NCI-H2081 (cell line): ENCODE measurements at regions not wholly inside any gene's neighbourhood (a gene's known extent, or its start where the extent isn't known, plus 50 kb on each side); places are given as distances from the start of the nearest gene placed in this dataset.

ENCODE experiments used
- DNase-seq, 2 experiments: peaks; one replicate each; lab custom pipeline; 2025; lab: John Stamatoyannopoulos, UW

GRCh38 chr14:22452330-22452729 is 136.7 kb downstream of the DAD1 start:
- DNase-seq: no peak

DNA sequence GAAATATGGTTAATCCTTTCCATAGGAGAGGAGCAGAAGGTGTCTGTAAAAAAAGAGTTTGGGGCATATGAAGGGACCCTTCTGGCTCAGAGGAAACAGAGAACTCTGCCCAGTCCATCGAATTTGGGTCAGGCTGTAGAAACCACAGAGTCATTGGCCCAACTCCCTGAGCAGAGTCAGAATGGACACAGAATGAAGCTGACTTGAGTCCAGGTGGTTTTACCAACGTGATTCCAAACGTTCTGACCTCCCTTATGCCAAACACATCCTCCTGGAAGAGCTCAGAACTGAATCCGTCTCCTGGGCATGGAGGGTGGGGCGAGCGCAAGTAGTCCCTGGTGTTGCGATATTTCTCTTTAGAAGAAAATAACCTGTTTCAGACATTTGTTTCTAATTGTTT is 138.8 kb downstream of the DAD1 start:
- DNase-seq: no peak

DNA sequence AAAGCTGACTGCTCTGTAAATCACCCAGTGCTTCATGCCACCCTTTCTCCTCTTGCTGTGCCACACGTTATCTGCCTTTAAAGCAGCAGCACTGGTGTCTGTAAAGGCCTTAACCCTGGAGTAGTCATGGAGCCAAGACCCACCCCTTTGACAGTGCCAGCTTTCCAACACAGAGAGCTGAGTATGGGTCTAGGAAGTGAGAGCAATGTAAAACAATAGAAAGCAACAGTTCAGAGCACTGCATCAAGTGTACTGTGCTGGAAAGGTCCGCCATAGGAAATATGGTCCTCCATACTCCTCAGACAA is 139.5 kb downstream of the DAD1 start:
- no peak for DNase-seq

DNA sequence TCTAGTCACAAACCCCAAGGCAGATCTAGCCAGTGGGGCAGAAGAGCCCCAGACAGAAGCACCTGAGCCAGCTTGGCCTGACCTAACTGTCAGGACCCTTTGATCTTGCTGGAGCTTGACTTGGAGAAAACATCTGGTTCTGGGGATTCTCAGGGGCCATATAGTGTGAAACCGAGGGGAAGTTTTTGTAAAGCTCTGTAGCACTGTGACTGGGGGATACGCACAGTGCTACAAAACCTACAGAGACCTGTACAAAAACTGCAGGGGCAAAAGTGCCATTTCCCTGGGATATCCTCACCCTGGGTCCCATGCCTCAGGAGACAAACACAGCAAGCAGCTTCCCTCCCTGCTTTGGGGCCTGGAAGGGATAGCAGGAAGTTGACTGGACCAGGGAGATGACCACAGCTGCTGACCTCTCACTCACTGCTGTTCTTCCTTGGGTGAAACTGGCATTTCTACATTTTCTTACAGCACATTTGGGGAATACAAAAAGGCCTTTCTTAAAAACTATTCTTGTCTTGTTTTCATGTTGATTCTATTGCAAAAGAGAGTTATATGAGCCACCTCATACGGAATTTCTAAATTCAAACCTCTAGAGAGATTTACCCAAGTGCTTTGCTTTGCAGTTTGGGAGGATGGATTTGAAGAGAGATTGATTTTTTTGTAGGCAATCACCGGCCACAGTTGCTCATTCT is 140.0 kb downstream of the DAD1 start:
- no peak for DNase-seq

GRCh38 chr14:22448035-22448904 is 140.8 kb downstream of the DAD1 start:
- DNase-seq: no peak

GRCh38 chr14:22438742-22439141 is 150.3 kb downstream of the DAD1 start:
- DNase-seq: no peak

GRCh38 chr14:22434901-22435550 is 154.0 kb downstream of the DAD1 start:
- no peak for DNase-seq

- DNase-seq: no peak
Observed at GRCh38 chr14:22434030-22434429, 155.0 kb downstream of the DAD1 start.

DNA sequence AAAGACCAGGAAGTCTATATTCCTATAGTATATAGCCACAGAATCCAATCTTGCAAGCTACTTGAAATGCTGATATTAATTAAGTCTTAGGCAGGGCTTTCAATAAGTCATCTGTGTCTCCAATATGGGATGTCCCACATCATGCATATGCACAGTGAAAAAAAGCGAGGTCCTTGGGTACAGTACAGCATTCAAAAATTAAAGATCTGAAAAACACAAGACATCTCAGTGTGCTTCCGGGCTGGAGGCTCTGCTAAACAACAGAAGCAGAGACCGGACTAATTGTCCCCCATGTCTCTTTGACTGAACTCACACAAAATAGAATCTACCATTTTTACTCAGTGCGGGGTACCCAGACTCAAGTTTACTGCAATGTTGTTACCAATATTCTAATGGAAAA is 156.0 kb downstream of the DAD1 start:
- no peak for DNase-seq

DNA sequence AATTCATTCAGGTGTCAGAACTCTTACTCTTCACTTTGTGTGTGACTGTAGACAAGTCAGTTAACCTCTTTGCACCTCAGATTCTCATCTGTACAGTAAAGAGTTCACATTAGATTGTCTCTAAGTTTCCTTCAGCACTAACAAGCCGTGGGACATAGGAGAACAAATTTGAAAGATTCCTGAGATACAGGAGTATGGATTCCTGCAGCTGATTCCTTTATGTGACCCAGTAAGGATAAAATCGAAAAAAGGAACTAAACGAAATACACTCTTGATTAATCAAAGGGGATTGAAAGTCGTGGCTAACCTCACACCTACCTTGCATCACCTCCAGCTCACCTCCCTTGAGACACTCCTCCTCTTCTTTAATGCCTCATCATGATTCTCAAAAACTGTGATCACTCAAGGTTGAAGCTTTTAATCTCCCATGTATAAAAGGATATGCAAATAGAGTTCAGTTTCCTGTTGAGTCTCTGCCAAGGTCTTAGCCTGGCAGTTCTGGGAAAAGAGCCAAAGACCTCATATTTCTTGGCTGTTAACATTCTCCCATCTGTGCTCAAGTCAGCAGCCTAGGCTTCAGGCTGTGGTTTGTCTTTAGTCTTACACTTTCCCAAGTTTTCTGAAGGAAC is 156.6 kb downstream of the DAD1 start:
- DNase-seq: no peak

DNA sequence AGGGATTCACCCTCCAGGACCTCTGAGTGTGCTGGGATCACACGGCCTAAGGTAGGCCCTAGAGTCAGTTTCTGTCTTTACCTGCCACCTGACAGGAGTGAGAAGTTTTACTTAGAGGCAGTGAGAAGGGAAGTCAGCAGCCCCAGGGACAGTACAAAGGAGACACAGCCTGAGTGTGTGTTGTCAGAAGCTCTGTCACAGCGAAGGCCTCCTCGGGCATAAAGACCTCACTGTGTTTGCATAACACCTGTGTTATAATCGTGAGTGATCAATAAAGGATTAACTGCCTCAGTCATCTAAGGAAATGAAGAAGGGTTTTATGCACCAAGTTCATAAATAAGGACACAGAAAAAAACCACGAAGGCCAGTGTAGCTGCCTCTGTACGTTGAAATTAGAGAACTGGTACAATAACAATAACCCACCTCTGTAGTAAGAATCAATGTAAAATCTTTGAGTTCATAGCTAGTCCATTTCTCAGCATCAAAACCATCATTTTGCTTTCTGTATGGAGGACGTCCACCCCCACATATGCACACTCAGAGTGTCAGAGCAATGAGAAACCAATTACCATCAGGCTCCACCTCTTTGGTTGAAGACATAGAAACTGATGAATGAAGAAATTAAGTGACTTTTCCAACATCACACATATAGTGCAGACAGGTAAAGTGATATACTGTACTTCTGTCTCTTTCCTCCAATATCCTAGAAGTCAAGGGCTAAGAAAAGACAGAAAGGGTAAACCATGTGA is 159.3 kb downstream of the DAD1 start:
- DNase-seq: no peak

GRCh38 chr14:22428700-22429291 is 160.2 kb downstream of the DAD1 start:
- DNase-seq: no peak

DNA sequence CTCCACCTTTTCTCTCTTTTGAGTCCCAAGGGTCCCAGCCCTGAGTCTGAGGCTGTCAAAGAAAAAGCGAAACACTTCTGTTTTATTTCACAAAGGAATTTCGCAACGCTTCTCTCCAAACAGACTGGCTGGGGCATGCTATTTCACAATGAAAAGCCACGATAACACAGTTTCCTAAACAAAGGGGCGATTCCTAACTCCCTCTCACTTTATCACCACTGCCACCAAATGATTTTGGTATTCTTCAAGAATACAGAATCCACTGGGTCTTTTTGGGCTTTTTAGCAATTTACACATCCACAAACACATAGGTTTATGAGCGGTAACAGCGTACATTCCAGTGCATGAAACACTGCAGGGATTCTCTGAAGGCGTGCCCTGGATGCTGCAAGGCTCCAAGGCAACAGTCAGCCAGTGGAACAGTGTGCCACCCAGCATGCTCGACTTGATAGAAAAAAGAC is 161.2 kb downstream of the DAD1 start:
- DNase-seq: no peak

GRCh38 chr14:22426711-22427110 is 162.3 kb downstream of the DAD1 start:
- DNase-seq: no peak

- DNase-seq: no peak
Observed at GRCh38 chr14:22423958-22424357, 165.1 kb downstream of the DAD1 start.

- DNase-seq: no peak
Observed at GRCh38 chr14:22422238-22422637, 166.8 kb downstream of the DAD1 start.

DNA sequence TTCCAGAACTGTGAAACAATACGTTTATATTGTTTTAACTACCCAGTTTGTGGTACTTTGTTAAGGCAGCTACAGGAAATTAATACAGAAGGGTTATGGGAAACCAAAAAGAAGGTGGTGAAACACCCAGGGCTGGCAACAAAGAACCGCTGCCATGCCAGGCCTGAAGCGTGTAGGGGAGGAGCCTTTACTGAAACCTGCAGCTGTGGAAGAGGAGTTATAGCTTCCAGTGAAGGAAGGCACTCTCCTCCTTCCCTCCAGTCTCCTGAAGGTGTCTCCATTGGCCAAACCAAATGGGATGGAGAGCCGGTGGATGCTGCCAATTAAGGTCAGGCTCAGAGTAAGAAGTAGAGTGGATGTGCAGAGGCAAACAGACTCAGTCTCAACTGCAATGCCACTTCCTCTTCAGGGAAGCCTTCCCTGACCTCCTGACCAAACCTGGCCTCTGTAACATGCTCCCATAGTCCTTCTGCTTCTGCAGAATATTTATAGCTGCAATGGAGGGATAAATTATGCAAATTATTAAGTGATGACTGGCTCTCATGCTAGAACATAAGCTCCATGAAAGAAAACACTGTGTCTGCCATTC is 168.3 kb downstream of the DAD1 start:
- DNase-seq: no peak

GRCh38 chr14:22419620-22420019 is 169.4 kb downstream of the DAD1 start:
- no peak for DNase-seq

- DNase-seq: no peak
Observed at GRCh38 chr14:22418631-22419030, 170.4 kb downstream of the DAD1 start.

- no peak for DNase-seq
Observed at GRCh38 chr14:22417914-22418313, 171.1 kb downstream of the DAD1 start.

DNA sequence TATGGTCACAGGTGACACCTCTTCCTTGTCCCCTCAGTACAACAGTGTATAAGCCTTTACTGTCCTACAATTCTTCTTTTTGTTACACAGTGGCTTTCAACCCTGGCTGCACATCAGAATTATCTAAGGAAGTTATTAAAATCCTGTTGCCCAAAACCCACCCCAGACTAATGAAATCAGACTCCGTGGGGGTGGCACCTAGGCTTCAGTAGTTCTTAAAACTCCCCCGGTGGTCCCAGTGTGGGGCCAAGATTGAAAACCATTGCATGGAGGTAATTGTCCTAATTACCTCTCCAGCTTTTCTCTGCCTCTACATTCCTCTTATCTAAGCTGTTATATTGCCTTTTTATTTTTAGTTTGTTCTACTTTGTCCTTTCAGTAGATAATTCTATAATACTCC is 172.8 kb downstream of the DAD1 start:
- no peak for DNase-seq
